IMR-90 (cell line): ENCODE measurements at regions not wholly inside any gene's neighbourhood (a gene's known extent, or its start where the extent isn't known, plus 50 kb on each side); places are given as distances from the start of the nearest gene placed in this dataset.

ENCODE experiments used
- ATAC-seq: fragments of 200-7000 bp; cut with Tn5 transposase; 2 replicates; pipeline ENCODE4 v1.9.1; 2020; ENCODE audit warnings: low read depth, mild to moderate bottlenecking, moderate library complexity
- BruUV-seq: library from RNA; stranded (reverse); fragments of 400-500 nt; replicated peaks from 2 replicates; lab custom pipeline; 2021; lab: Mats Ljungman, UMichigan
- CTCF ChIA-PET: fragments of 300-600 bp; formaldehyde crosslinking; extraction: SDS; loops from one replicate; lab custom pipeline; 2021; ENCODE audit warnings: antibody characterized with exemption; lab: Yijun Ruan, JAX
- POLR2A ChIA-PET: fragments of 300-600 bp; sonication (Branson Sonifier 250); formaldehyde crosslinking; loops from one replicate; lab custom pipeline; 2022; ENCODE audit warnings: antibody characterized with exemption; ENCODE audit not compliant: unreplicated experiment; lab: Charles Lee
- DNase-seq: peaks from one replicate; pipeline ENCODE4 v3.0.0; 2013
- H2AFZ ChIP-seq: replicated peaks from 2 replicates; pipeline ENCODE3; 2013; ENCODE audit warnings: low read length, mild to moderate bottlenecking; ENCODE audit not compliant: poor library complexity
- H2AK5ac ChIP-seq: 2 replicates; pipeline ENCODE4 v1.6.1; 2013; ENCODE audit warnings: low read depth, low read length, inconsistent platforms
- H2AK9ac ChIP-seq: replicated peaks from 2 replicates; pipeline ENCODE3; 2013; ENCODE audit warnings: mild to moderate bottlenecking, low read depth, low read length, moderate library complexity; ENCODE audit not compliant: poor library complexity
- H2BK120ac ChIP-seq: 2 replicates; pipeline ENCODE4 v1.6.1; 2013; ENCODE audit warnings: low read depth, low read length, inconsistent platforms
- H2BK15ac ChIP-seq: 3 replicates; pipeline ENCODE4 v1.6.1; 2013; ENCODE audit warnings: low read depth, low read length, inconsistent platforms
- H2BK20ac ChIP-seq: 2 replicates; pipeline ENCODE4 v1.6.1; 2013; ENCODE audit warnings: low read depth, mild to moderate bottlenecking, inconsistent platforms, low read length, moderate library complexity
- H2BK5ac ChIP-seq: 2 replicates; pipeline ENCODE4 v1.6.1; 2013; ENCODE audit warnings: mild to moderate bottlenecking, low read depth, low read length, inconsistent platforms; ENCODE audit not compliant: poor library complexity, severe bottlenecking
- H3K14ac ChIP-seq: replicated peaks from 2 replicates; pipeline ENCODE4 v1.6.1; 2013; ENCODE audit warnings: low read depth, low read length, inconsistent platforms
- H3K18ac ChIP-seq: 2 replicates; pipeline ENCODE4 v1.6.1; 2013; ENCODE audit warnings: low read depth, low read length, control low read depth
- H3K23ac ChIP-seq: 2 replicates; pipeline ENCODE4 v1.6.1; 2013; ENCODE audit warnings: low read depth, low read length, inconsistent platforms
- H3K27ac ChIP-seq: 2 replicates; pipeline ENCODE4 v1.5.1; 2013; ENCODE audit warnings: mild to moderate bottlenecking, control low read depth, low read length; ENCODE audit not compliant: insufficient read depth
- H3K27me3 ChIP-seq: 2 replicates; pipeline ENCODE4 v1.6.1; 2013; ENCODE audit warnings: low read length; ENCODE audit not compliant: control insufficient read depth, insufficient read depth
- H3K36me3 ChIP-seq: 2 replicates; pipeline ENCODE4 v1.6.1; 2013; ENCODE audit warnings: low read length, mixed read lengths; ENCODE audit not compliant: control insufficient read depth, insufficient read depth
- H3K4ac ChIP-seq: 2 replicates; pipeline ENCODE4 v1.6.1; 2013; ENCODE audit warnings: low read depth, low read length, inconsistent platforms
- H3K4me1 ChIP-seq: 2 replicates; pipeline ENCODE4 v1.6.1; 2013; ENCODE audit warnings: low read length, mixed read lengths; ENCODE audit not compliant: control insufficient read depth, insufficient read depth
- H3K4me2 ChIP-seq: 2 replicates; pipeline ENCODE4 v1.6.1; 2013; ENCODE audit warnings: low read depth, mild to moderate bottlenecking, control low read depth, low read length, moderate library complexity
- H3K4me3 ChIP-seq: 2 replicates; pipeline ENCODE4 v1.5.1; 2013; ENCODE audit warnings: low read depth, mild to moderate bottlenecking, control low read depth, low read length, moderate library complexity; ENCODE audit not compliant: insufficient read depth
- H3K56ac ChIP-seq: 2 replicates; pipeline ENCODE4 v1.6.1; 2013; ENCODE audit warnings: low read length, inconsistent platforms; ENCODE audit not compliant: insufficient read depth; ENCODE audit errors: extremely low read depth
- H3K79me1 ChIP-seq, 2 experiments: 2 replicates each; pipeline ENCODE4 v1.6.1; 2013; ENCODE audit warnings: low read length in 2 of 2, inconsistent platforms in 1 of 2, low read depth in 1 of 2
- H3K9ac ChIP-seq: 2 replicates; pipeline ENCODE4 v1.6.1; 2013; ENCODE audit warnings: low read depth, low read length, control low read depth
- H3K9me1 ChIP-seq: 2 replicates; pipeline ENCODE4 v1.6.1; 2013; ENCODE audit warnings: low read length, inconsistent platforms; ENCODE audit not compliant: insufficient read depth
- H3K9me3 ChIP-seq: 2 replicates; pipeline ENCODE4 v1.6.1; 2013; ENCODE audit warnings: low read length; ENCODE audit not compliant: control insufficient read depth, insufficient read depth
- H4K20me1 ChIP-seq: 2 replicates; pipeline ENCODE4 v1.6.1; 2013; ENCODE audit warnings: low read length, inconsistent platforms; ENCODE audit not compliant: insufficient read depth
- H4K5ac ChIP-seq: 2 replicates; pipeline ENCODE4 v1.6.1; 2013; ENCODE audit warnings: mild to moderate bottlenecking, low read depth, low read length, control low read depth
- H4K8ac ChIP-seq, 2 experiments: 2 replicates each; pipeline ENCODE4 v1.6.1; 2013; ENCODE audit warnings: low read depth in 2 of 2, low read length in 2 of 2, control low read depth in 1 of 2, inconsistent platforms in 1 of 2
- H4K91ac ChIP-seq: 2 replicates; pipeline ENCODE4 v1.6.1; 2013; ENCODE audit warnings: low read depth, low read length, inconsistent platforms; ENCODE audit not compliant: insufficient read depth
- CHD1 ChIP-seq: IDR thresholded peaks from 2 replicates; pipeline ENCODE4 v1.6.1; 2012; ENCODE audit warnings: low read depth, low read length, improper control_type of control experiment
- WGBS, 2 experiments: methylation state at CpG; one replicate each; pipeline versions ENCODE4 v1.1.5 to v1.1.7; 2013; ENCODE audit warnings: missing lambda C conversion rate in 2 of 2; ENCODE audit not compliant: insufficient read length in 1 of 2; ENCODE audit errors: extremely low coverage in 2 of 2; 5-methylcytosine and 5-hydroxymethylcytosine counted together
- dilution Hi-C: fragments of 300-500 bp; cut with HindIII; formaldehyde crosslinking; loops from one replicate; pipeline ENCODE4 v1.14.3; 2018; ENCODE audit warnings: low sequenced_read_pairs; ENCODE audit not compliant: unreplicated experiment
- in situ Hi-C: fragments of 300-500 bp; cut with MboI; formaldehyde crosslinking; loops from 3 replicates; pipeline ENCODE4 v1.14.3; 2019; ENCODE audit warnings: low sequenced_read_pairs, inconsistent platforms, mixed read lengths
- intact Hi-C: fragments of 100-400 bp; cut with micrococcal nuclease; formaldehyde crosslinking; loops from 2 replicates; pipeline ENCODE4 v1.10.0; 2022

DNA sequence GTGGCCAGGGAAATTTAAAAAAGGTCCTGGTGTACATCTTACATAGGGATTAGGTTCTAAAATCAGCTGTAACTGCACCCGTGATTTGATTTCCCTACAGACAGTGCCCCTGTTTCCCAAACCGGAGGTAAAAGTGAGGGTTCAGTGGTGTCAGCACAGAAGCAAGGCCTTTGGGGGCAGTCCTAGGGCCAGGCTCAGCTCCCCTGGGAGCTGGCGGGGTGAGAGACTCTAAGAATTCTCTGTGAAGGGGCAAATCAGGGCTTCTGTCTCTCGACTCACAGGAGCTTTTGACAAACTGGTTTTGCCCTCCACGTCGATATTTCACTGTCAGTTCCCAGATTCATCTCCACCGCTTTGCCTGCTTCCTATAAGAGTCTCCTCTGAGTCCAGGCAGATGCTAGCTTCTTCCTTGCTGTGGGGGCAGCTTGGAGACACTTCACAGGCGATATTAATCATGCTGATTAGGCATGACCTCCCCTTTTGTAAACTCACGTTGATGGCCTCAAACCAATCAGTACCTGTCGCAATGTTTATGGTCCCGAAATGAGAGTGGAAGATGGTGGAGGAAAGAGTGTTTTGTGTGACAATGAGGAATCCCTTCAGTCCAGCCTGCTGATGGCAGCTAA lies 234.2 kb upstream of the TOX3 start:
- no peak overlapping the region for H4K91ac ChIP-seq
- no peak for ATAC-seq
- no peak overlapping the region for H2AK5ac ChIP-seq
- no peaks in the 10 kb centered on the region for H3K4me1 ChIP-seq
- H3K18ac ChIP-seq = no peak overlapping the region
- no peak overlapping the region for H2BK20ac ChIP-seq
- POLR2A ChIA-PET = no interaction called here
- no peak overlapping the region for H3K9ac ChIP-seq
- in situ Hi-C loops (no loop called here), dilution Hi-C loops (no loop called here), intact Hi-C loops (no loop called here)
- no peak for TF ChIP-seq CHD1
- no peaks in the 10 kb centered on the region for H4K20me1 ChIP-seq
- H3K56ac ChIP-seq = no peak overlapping the region
- no peak overlapping the region for H3K4me3 ChIP-seq
- H4K8ac ChIP-seq = no peak overlapping the region
- no peak overlapping the region for H2BK15ac ChIP-seq
- H3K36me3 ChIP-seq = no peaks in the 10 kb centered on the region
- DNase-seq = no peak
- H3K4me2 ChIP-seq = no peak overlapping the region
- no peaks in the 10 kb centered on the region for H3K9me1 ChIP-seq
- 18% methylated on average over 3 of the region's 11 CpGs; no CpG with 5 or more reads in 1 of the 2 experiments for WGBS, 2 experiments
- H2BK5ac ChIP-seq = no peak overlapping the region
- H3K27ac ChIP-seq = no peak overlapping the region
- H3K9me3 ChIP-seq = peaks cover 4% of the 10 kb centered on the region; the same call in 1 of the 2 replicates
- CTCF ChIA-PET = no interaction called here
- no peak overlapping the region for H2AK9ac ChIP-seq
- no peak overlapping the region for H2AFZ ChIP-seq
- H3K23ac ChIP-seq = no peak overlapping the region
- no peak overlapping the region for H3K4ac ChIP-seq
- no peak overlapping the region for H2BK120ac ChIP-seq
- H4K5ac ChIP-seq = no peak overlapping the region
- no peaks in the 10 kb centered on the region for H3K27me3 ChIP-seq
- no peak overlapping the region for H3K14ac ChIP-seq
- no peaks in the 10 kb centered on the region for H3K79me1 ChIP-seq
- no TSS peak for BruUV-seq
